ENCODE measurements at regions not wholly inside any gene's neighbourhood (a gene's known extent, or its start where the extent isn't known, plus 50 kb on each side); places are given as distances from the start of the nearest gene placed in this dataset.
"Not testable (repeated sequence)": the region's sequence is repeated elsewhere in the genome, so short reads cannot be mapped to it uniquely, and the experiment has no call there.

DNA sequence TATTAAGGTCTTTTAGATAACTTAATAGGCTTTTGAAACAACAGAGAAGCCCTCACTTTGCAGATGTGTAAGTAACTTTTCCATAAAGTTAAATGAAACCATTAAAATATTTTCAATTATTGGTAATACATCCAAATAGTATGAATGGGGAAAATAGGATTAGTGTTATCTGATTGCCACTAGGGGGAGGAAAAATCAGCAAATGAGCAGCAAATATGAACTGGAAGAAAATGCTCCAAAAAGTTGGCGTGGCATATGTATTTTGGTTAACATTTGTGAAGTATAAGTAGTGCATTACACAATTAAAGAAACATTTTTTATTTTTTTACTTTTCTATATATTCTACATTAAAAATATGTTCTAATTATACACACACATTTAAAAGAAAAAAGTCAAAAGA lies 259.8 kb upstream of the ANO5 start:
- DNase-seq, result peak; percentile 7

GRCh38 chr11:21944577-21944976 lies 248.3 kb upstream of the ANO5 start:
- DNase-seq, result no peak

- no peak for DNase-seq
Observed at GRCh38 chr11:21948876-21949275, 244.0 kb upstream of the ANO5 start.

- no peak for DNase-seq
Observed at GRCh38 chr11:21949763-21950413, 243.0 kb upstream of the ANO5 start.

DNA sequence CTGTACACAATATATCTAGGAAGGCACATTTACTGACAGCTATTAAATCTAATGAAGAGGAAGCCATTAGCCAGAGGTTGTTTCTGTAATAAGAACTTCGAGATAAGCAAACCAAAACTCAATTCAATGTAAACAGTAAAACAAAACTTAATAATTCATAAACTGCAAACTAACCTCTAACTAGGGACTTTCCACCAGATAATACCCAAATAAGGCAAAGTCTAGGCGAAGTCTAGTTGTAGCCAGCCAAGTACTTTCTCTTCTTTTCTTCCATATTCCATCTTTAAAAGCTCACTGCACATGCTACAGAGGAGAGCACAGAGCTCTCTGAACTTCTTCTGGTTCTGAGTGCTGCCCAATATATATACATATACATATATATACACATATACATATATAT lies 229.9 kb upstream of the ANO5 start:
- DNase-seq, result no peak

DNA sequence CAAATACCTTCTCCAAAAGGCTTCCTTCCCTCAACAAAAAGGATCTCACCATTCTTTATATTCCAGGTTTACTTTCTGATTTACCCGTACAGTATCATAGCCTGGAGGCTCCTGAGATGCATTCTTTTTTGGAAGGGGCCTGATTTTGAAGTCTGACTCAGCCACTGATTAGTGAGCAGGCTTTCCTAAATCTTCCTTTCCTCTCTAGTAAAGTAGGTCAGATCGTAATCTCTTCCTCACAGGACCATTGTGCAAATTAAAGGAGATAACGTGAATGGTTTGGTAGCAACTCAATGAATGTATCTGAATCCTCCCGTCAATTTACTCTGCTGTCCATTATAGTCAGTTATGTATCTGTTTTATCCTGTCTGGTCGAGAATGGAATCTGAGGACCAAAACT lies 227.7 kb upstream of the ANO5 start:
- no peak for DNase-seq

GRCh38 chr11:21968702-21969101 lies 224.2 kb upstream of the ANO5 start:
- DNase-seq, result no peak

DNA sequence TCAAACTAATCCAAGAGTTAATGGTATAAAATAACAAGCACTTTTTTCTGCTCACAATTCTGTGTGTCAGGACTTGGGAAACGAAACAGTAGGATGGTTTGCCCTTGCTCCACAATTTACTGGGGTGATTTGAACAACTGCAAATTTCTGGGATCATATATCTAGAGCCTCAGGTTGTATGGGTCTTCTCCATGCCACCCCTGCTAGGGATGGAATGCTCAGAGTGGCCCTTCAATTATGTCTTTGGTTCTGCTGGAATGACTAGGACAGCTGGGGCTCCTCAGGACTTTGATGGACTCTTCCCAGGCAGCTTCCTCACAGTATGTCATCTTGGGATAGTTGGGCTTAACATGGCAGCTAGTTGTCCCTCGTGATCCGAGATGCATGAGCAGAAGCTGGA lies 223.0 kb upstream of the ANO5 start:
- DNase-seq, result no peak

GRCh38 chr11:21975242-21975641 lies 217.6 kb upstream of the ANO5 start:
- DNase-seq, result no peak

DNA sequence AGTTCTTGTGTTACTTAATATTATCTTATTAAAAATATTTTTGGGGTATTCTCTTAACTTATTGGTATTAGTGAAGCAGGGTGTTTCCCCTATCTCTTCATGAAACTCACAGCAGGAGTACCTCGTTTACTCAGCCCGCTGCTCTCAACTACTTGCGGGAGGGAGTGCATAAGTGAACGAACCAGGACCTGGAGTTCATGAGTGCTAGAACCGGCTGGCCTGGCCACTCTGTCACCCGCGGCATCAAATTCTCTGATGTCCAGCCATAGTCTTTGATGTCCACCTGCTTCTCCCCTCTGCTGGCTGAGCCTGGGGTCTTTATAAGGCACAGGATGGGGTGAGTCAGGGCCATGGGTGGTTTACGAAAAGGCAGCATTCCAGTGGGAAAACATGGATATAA lies 216.7 kb upstream of the ANO5 start:
- DNase-seq, result no peak

- DNase-seq, result no peak
Observed at GRCh38 chr11:21983431-21983830, 209.5 kb upstream of the ANO5 start.

- no peak for DNase-seq
Observed at GRCh38 chr11:21986361-21986760, 206.5 kb upstream of the ANO5 start.

DNA sequence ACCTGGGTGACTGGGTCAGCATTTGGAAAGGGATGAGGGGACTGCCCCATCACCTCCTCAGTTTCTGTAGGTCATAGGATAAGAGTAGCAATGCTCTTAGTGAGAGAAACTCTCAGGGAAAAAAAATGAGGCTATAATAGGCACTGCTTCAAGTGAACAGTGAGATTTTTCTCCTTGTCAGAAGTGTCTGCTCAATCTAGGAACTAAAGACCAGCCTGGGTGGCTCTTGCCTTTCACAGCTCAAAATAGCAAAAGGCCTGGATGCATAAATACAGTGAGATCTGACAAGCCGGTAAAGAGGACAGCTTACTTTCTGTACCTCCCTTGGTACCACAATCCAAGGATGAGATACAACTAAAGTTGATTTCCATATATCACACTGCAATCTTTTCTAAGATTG lies 205.6 kb upstream of the ANO5 start:
- DNase-seq, result no peak

DNA sequence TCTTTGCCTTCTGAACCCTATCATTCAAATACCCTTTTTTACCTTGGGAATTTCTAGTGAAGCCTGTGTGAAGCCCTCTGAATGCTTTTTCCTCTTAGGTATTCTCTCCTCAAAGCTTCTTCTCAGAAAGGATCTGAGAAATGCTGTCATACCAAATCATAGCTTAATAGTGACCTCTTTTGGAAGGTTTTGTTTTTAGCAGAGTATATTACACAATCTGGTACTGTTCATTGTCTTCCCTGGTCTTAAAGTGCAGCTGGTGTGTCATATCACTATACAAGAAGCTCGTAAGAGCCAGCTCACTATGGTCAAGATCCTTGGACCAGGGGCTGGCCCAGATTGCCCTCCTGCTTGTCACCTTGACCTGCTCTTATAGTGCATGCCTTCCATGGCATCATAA lies 204.4 kb upstream of the ANO5 start:
- DNase-seq, result no peak

DNA sequence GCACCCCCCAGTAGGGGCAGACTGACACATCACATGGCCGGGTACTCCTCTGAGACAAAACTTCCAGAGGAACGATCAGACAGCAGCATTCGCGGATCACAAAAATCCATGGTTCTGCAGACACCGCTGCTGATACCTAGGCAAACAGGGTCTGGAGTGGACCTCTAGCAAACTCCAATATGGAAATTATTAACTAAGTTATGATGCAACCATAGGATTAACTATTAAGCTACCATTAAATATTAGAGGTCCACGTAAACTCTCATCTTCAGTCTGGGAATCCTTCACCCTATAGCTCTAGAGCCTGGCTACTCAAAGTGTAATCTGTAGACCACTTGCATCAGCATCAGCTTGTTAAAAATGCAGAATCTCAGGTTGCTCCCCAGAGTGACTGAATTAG lies 191.1 kb upstream of the ANO5 start:
- not testable (repeated sequence) for DNase-seq

GRCh38 chr11:22006901-22007300 lies 186.0 kb upstream of the ANO5 start:
- DNase-seq, result no peak

GRCh38 chr11:22031791-22032190 lies 161.1 kb upstream of the ANO5 start:
- DNase-seq, result no peak

GRCh38 chr11:22037505-22037904 lies 155.4 kb upstream of the ANO5 start:
- DNase-seq, result no peak

DNA sequence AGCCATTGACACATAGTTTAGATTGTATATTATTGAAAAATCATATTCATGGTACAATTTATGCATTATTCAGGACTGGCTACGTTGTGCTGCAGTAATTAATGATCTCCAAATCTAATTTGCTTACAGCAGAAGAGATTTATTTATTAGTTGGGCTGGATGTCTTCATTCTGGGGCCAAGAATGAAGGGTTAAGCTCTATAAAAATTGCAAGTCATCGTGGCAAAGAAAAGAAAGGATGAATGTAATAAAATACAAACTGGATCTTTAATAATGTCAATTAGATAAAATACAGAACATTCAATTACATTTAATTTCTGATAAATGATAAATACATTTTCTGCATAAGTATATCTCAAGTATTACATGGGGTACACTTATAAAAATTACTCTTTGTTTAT lies 151.8 kb upstream of the ANO5 start:
- no peak for DNase-seq

GRCh38 chr11:22042081-22042480 lies 150.8 kb upstream of the ANO5 start:
- no peak for DNase-seq

DNA sequence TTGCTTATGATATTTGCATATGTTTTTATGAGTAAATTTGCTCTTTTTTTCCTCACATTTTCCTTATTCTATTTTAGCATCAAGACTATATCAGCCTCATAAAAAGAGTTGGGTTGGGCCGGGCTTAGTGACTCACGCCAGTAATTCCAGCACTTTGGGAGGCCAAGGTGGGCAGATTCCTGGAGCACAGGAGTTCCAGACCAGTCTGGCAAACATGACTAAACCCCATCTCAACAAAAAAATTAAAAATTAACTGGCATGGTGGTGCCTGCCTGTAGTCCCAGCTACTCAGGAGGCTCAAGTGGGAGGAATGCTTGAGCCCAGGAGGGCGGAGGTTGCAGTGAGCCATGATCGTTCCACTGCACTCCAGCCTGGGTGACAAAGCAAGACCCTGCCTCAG lies 148.8 kb upstream of the ANO5 start:
- DNase-seq, result no peak

DNA sequence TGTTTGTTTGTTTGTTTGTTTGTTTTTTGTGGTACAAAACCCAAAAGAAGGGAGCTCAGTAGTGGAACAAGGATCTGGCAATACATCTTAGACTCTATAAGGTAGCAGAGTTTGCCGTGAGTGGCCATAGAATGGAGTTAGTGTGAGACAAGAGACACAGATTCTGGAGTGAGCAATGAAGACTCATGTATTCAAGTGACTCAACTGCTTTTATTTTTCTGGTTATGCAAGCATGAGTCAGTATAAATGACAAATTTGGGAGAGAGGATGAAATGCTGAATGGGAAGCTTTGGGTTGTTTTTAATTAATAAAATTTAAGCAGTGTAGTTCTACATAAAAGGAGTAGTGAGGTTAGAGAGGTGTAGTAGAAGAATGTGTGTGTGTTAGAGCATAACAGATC lies 143.6 kb upstream of the ANO5 start:
- no peak for DNase-seq

- DNase-seq, result no peak
Observed at GRCh38 chr11:22065472-22065871, 127.4 kb upstream of the ANO5 start.

DNA sequence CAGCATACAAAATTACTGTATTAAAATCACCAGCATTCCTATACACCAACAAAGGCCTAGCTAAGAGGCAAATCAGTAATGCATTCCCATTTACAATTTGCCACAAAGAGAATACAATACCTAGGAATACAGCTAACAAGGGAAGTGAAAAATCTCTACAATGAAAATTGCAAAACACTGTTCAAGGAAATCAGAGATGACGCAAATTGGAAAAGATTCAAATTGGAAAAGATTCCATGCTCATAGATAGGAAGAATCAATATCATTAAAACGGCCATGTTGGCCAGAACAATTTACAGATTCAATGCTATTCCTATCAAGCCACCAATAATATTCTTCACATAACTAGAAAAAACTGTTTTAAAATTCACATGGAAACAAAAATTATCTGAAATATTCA lies 123.0 kb upstream of the ANO5 start:
- no peak for DNase-seq

- no peak for DNase-seq
Observed at GRCh38 chr11:22076271-22076930, 116.5 kb upstream of the ANO5 start.
